Lower leg skin (tissue), 3 donors: ENCODE measurements at regions not wholly inside any gene's neighbourhood (a gene's known extent, or its start where the extent isn't known, plus 50 kb on each side); places are given as distances from the start of the nearest gene placed in this dataset.

Experiments
- CTCF ChIP-seq, 3 donors: fragments of 450-650 bp; IDR thresholded peaks; one replicate each; pipeline ENCODE4 v1.5.1; 2016; ENCODE audit warnings: antibody characterized with exemption in 3 of 3, mild to moderate bottlenecking in 3 of 3, moderate library complexity in 2 of 3
- POLR2A ChIP-seq, 2 donors: fragments of 450-650 bp; IDR thresholded peaks; one replicate each; pipeline ENCODE4 v1.6.1; 2016 to 2017; ENCODE audit warnings: antibody characterized with exemption in 2 of 2, mild to moderate bottlenecking in 1 of 2, moderate library complexity in 1 of 2

- TF ChIP-seq POLR2A (IDR thresholded peaks at IDR 0.05) (no peak), CTCF (IDR thresholded peaks at IDR 0.05) (no peak)
Observed at GRCh38 chr4:131426023-131426758, 1722.9 kb upstream of the PCDH10 start.
